HL-60 (cell line): ENCODE measurements at regions not wholly inside any gene's neighbourhood (a gene's known extent, or its start where the extent isn't known, plus 50 kb on each side); places are given as distances from the start of the nearest gene placed in this dataset.

Source experiments
- GABPA ChIP-seq: IDR thresholded peaks from 2 replicates; pipeline ENCODE4 v1.6.1; 2012; ENCODE audit warnings: low read depth
- TF ChIP-seq, protein P1 (sequence below): IDR thresholded peaks from one replicate; pipeline ENCODE4 v1.5.1; 2011; ENCODE audit warnings: low read length, control low read depth, inconsistent platforms; ENCODE audit not compliant: insufficient read depth

DNA sequence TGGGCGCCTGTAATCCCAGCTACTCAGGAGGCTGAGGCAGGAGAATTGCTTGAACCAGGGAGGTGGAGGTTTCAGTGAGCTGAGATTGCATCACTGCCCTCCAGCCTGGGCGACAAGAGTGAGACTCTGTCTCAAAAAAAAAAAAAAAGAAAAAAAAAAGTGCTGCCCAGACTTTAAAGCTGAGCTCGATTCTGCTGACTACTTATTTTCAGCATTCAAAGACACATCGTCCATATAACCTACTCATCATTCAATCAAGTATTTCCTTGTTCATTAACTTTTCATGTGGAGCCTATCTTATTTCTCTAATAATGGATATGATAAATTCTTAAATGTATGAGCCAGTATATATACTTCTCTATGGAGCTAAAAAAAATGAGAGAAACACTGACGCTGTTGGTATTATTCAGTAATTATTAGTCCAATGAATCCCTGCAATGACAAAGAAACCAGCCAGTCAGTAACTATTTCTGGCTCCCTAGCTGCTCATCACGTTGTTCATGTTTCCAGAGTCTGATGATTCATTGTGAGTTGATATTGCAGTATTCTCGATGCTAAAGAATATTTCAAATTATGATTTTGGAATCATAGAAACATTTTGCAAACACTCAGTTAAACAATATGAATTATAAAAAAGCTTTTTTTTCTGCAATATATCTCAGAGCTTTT, 111.9 kb downstream of the RAP2B start:
- no peak for TF ChIP-seq GABPA
- TF ChIP-seq, protein P1, sequence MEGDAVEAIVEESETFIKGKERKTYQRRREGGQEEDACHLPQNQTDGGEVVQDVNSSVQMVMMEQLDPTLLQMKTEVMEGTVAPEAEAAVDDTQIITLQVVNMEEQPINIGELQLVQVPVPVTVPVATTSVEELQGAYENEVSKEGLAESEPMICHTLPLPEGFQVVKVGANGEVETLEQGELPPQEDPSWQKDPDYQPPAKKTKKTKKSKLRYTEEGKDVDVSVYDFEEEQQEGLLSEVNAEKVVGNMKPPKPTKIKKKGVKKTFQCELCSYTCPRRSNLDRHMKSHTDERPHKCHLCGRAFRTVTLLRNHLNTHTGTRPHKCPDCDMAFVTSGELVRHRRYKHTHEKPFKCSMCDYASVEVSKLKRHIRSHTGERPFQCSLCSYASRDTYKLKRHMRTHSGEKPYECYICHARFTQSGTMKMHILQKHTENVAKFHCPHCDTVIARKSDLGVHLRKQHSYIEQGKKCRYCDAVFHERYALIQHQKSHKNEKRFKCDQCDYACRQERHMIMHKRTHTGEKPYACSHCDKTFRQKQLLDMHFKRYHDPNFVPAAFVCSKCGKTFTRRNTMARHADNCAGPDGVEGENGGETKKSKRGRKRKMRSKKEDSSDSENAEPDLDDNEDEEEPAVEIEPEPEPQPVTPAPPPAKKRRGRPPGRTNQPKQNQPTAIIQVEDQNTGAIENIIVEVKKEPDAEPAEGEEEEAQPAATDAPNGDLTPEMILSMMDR, result no peak
